Cardiac muscle cell (in vitro differentiated cells and primary cell): ENCODE measurements at regions not wholly inside any gene's neighbourhood (a gene's known extent, or its start where the extent isn't known, plus 50 kb on each side); places are given as distances from the start of the nearest gene placed in this dataset.

Experiments used
- DNase-seq, 2 donors: peaks; one replicate each; pipeline versions ENCODE4 v3.0.0 to v3.0.0-alpha.2; 2010 to 2017; ENCODE audit warnings: low read depth in 1 of 2, low spot score in 1 of 2
- H3K27ac ChIP-seq: fragments of 200-600 bp; sonication (generic); 2 replicates; pipeline ENCODE4 v1.5.1; 2016
- H3K27me3 ChIP-seq: fragments of 200-600 bp; sonication (generic); 2 replicates; pipeline ENCODE4 v1.6.0; 2016; ENCODE audit warnings: control low read depth
- H3K36me3 ChIP-seq: fragments of 200-600 bp; sonication (generic); 2 replicates; pipeline ENCODE4 v1.5.1; 2016; ENCODE audit warnings: control low read depth
- H3K4me1 ChIP-seq: fragments of 200-600 bp; sonication (generic); 2 replicates; pipeline ENCODE4 v1.8.1; 2017; ENCODE audit warnings: low read depth, mild to moderate bottlenecking, mixed run types
- H3K4me3 ChIP-seq: fragments of 200-600 bp; sonication (generic); 2 replicates; pipeline ENCODE4 v1.5.1; 2016; ENCODE audit warnings: mild to moderate bottlenecking
- H3K9me3 ChIP-seq: fragments of 200-600 bp; sonication (generic); 2 replicates; pipeline ENCODE4 v1.5.1; 2017; ENCODE audit warnings: low read depth, mild to moderate bottlenecking, control low read depth
- CTCF ChIP-seq: IDR thresholded peaks from 2 replicates; pipeline ENCODE4 v1.5.1; 2012; ENCODE audit warnings: low read depth, mild to moderate bottlenecking, low read length

GRCh38 chrX:113651306-113651705 is 810.7 kb upstream of the AMOT start:
- no peak for DNase-seq
- TF ChIP-seq CTCF, result no peak
- H3K9me3 ChIP-seq, result no peaks in the 10 kb centered on the region

GRCh38 chrX:113644426-113644825 is 803.8 kb upstream of the AMOT start:
- Histone ChIP-seq H3K36me3 (no peaks in the 10 kb centered on the region), H3K9me3 (no peaks in the 10 kb centered on the region), H3K4me1 (no peaks in the 10 kb centered on the region), H3K27ac (no peak overlapping the region), H3K4me3 (no peak overlapping the region), H3K27me3 (no peaks in the 10 kb centered on the region)
- DNase-seq, result no peak
- no peak for TF ChIP-seq CTCF

More at GRCh38 chrX:113651306-113651705, 810.7 kb upstream of the AMOT start:
- Histone ChIP-seq H3K27ac (no peak overlapping the region), H3K36me3 (no peaks in the 10 kb centered on the region), H3K4me3 (no peak overlapping the region), H3K27me3 (no peaks in the 10 kb centered on the region), H3K4me1 (no peaks in the 10 kb centered on the region)

GRCh38 chrX:113634565-113634964 is 793.9 kb upstream of the AMOT start:
- H3K36me3 ChIP-seq, result no peaks in the 10 kb centered on the region

DNA sequence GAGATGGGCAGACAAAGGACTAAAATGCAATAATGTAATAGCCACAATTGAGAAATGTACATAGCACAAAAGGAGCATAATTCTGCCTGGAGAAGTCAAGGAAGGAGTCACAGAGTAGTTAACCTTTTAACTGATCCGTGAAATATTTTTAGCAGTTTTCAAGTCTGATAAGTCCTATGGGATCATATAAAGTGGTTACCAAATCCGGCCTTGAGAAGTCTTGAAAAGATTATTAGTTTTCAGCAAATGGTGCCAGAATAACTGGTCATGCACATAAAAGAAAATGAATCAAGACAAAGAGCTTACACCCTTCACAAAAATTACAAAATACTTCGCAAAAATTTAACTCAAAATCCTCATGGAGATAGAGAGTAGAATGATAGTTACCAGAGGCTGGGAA is 788.7 kb upstream of the AMOT start:
- no peak overlapping the region for H3K27ac ChIP-seq
- TF ChIP-seq CTCF, result no peak
- H3K36me3 ChIP-seq, result no peaks in the 10 kb centered on the region
- H3K4me3 ChIP-seq, result no peak overlapping the region
- no peaks in the 10 kb centered on the region for H3K27me3 ChIP-seq
- no peaks in the 10 kb centered on the region for H3K9me3 ChIP-seq
- no peaks in the 10 kb centered on the region for H3K4me1 ChIP-seq
- no peak for DNase-seq

More at GRCh38 chrX:113634565-113634964, 793.9 kb upstream of the AMOT start:
- no peaks in the 10 kb centered on the region for H3K9me3 ChIP-seq
- TF ChIP-seq CTCF, result no peak
- H3K4me3 ChIP-seq, result no peak overlapping the region
- no peak overlapping the region for H3K27ac ChIP-seq
- H3K4me1 ChIP-seq, result no peaks in the 10 kb centered on the region
- DNase-seq, result no peak
- H3K27me3 ChIP-seq, result no peaks in the 10 kb centered on the region

GRCh38 chrX:113594123-113594841 is 753.7 kb upstream of the AMOT start:
- no peak for DNase-seq
- no peaks in the 10 kb centered on the region for H3K27me3 ChIP-seq
- H3K36me3 ChIP-seq, result no peaks in the 10 kb centered on the region
- TF ChIP-seq CTCF, result no peak
- no peak overlapping the region for H3K4me3 ChIP-seq
- no peaks in the 10 kb centered on the region for H3K4me1 ChIP-seq
- no peaks in the 10 kb centered on the region for H3K9me3 ChIP-seq
- H3K27ac ChIP-seq, result no peak overlapping the region
